ENCODE measurements at regions not wholly inside any gene's neighbourhood (a gene's known extent, or its start where the extent isn't known, plus 50 kb on each side); places are given as distances from the start of the nearest gene placed in this dataset.

- no peak overlapping the region for H3K9ac ChIP-seq (ENCODE audit: low read depth in 1 of 2, low read length in 2 of 2)
- no peak for DNase-seq (ENCODE audit: low spot score)
- no peak overlapping the region for H3K27ac ChIP-seq (ENCODE audit: low read depth in 1 of 2, low read length in 2 of 2)
- H3K9me3 ChIP-seq (ENCODE audit: control insufficient read depth in 4 of 4, low read length in 3 of 4), result no peaks in the 10 kb centered on the region
- WGBS, result 90% methylated on average over 1 of the region's 1 CpG
- H3K4me3 ChIP-seq (ENCODE audit: low read depth in 1 of 3, low read length in 3 of 3), result no peak overlapping the region
- H3K36me3 ChIP-seq (ENCODE audit: control insufficient read depth in 4 of 4, insufficient read depth in 3 of 4, low read depth in 1 of 4, low read length in 3 of 4), result no peaks in the 10 kb centered on the region
- H3K27me3 ChIP-seq (ENCODE audit: control insufficient read depth in 4 of 4, insufficient read depth in 4 of 4, low read length in 3 of 4), result no peaks in the 10 kb centered on the region
- peaks cover 1 to 13% (median 7%) of the 10 kb centered on the region in 4 donors for H3K4me1 ChIP-seq (ENCODE audit: control insufficient read depth in 4 of 4, insufficient read depth in 4 of 4, low read length in 3 of 4)
- TF ChIP-seq YY1 (IDR thresholded peaks at IDR 0.05), result no peak
- no peak for TF ChIP-seq GABPA (IDR thresholded peaks at IDR 0.05 in 1 of 2, conservative IDR thresholded peaks at IDR 0.05 in 1 of 2)
- TF ChIP-seq EGR1 (IDR thresholded peaks at IDR 0.05; ENCODE audit: low read depth in 2 of 2), result no peak
- no peak for TF ChIP-seq ZBTB33 (IDR thresholded peaks at IDR 0.05)
- TF ChIP-seq RAD21 (IDR thresholded peaks at IDR 0.05), result no peak
- no peak for TF ChIP-seq CTCF (IDR thresholded peaks at IDR 0.05; ENCODE audit: low read depth, low read length, missing input control)
- TF ChIP-seq TAF1 (conservative IDR thresholded peaks at IDR 0.05), result no peak
- no peak for TF ChIP-seq REST (IDR thresholded peaks at IDR 0.05)
- no peak for TF ChIP-seq FOXA2 (IDR thresholded peaks at IDR 0.05)
- TF ChIP-seq RXRA (IDR thresholded peaks at IDR 0.05), result no peak
- TF ChIP-seq HNF4A (conservative IDR thresholded peaks at IDR 0.05), result no peak
- TF ChIP-seq FOXA1 (IDR thresholded peaks at IDR 0.05), result no peak
Measured at GRCh38 chr18:34094148-34094547, 130.6 kb downstream of the NOL4 start.

- 86% methylated on average over 1 of the region's 1 CpG for WGBS
Measured at GRCh38 chr18:34092796-34093195, 131.9 kb downstream of the NOL4 start.

More at GRCh38 chr18:34092796-34093195, 131.9 kb downstream of the NOL4 start:
- no peak overlapping the region for H3K4me3 ChIP-seq (ENCODE audit: low read depth in 1 of 3, low read length in 3 of 3)
- TF ChIP-seq GABPA (IDR thresholded peaks at IDR 0.05 in 1 of 2, conservative IDR thresholded peaks at IDR 0.05 in 1 of 2), result no peak
- no peak for TF ChIP-seq JUND (IDR thresholded peaks at IDR 0.05)
- TF ChIP-seq, protein P1, sequence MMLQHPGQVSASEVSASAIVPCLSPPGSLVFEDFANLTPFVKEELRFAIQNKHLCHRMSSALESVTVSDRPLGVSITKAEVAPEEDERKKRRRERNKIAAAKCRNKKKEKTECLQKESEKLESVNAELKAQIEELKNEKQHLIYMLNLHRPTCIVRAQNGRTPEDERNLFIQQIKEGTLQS (IDR thresholded peaks at IDR 0.05), result no peak
- no peak for TF ChIP-seq EGR1 (IDR thresholded peaks at IDR 0.05; ENCODE audit: low read depth in 2 of 2)
- TF ChIP-seq ZBTB33 (IDR thresholded peaks at IDR 0.05), result no peak
- TF ChIP-seq NR2F2 (IDR thresholded peaks at IDR 0.05), result no peak
- no peak for TF ChIP-seq CTCF (IDR thresholded peaks at IDR 0.05; ENCODE audit: low read depth, low read length, missing input control)
- no peak for TF ChIP-seq HNF4G (IDR thresholded peaks at IDR 0.05)
- no peak for TF ChIP-seq REST (IDR thresholded peaks at IDR 0.05)
- no peak for TF ChIP-seq TAF1 (conservative IDR thresholded peaks at IDR 0.05)
- peaks cover 1 to 13% (median 7%) of the 10 kb centered on the region in 4 donors for H3K4me1 ChIP-seq (ENCODE audit: control insufficient read depth in 4 of 4, insufficient read depth in 4 of 4, low read length in 3 of 4)
- no peak overlapping the region for H3K27ac ChIP-seq (ENCODE audit: low read depth in 1 of 2, low read length in 2 of 2)
- no peak for DNase-seq (ENCODE audit: low spot score)
- no peak overlapping the region for H3K9ac ChIP-seq (ENCODE audit: low read depth in 1 of 2, low read length in 2 of 2)
- no peaks in the 10 kb centered on the region for H3K27me3 ChIP-seq (ENCODE audit: control insufficient read depth in 4 of 4, insufficient read depth in 4 of 4, low read length in 3 of 4)
- H3K9me3 ChIP-seq (ENCODE audit: control insufficient read depth in 4 of 4, low read length in 3 of 4), result no peaks in the 10 kb centered on the region
- no peaks in the 10 kb centered on the region for H3K36me3 ChIP-seq (ENCODE audit: control insufficient read depth in 4 of 4, insufficient read depth in 3 of 4, low read depth in 1 of 4, low read length in 3 of 4)
